CD8-positive, alpha-beta memory T cell (primary cell): ENCODE measurements at regions not wholly inside any gene's neighbourhood (a gene's known extent, or its start where the extent isn't known, plus 50 kb on each side); places are given as distances from the start of the nearest gene placed in this dataset.
"Not testable (repeated sequence)": the region's sequence is repeated elsewhere in the genome, so short reads cannot be mapped to it uniquely, and the experiment has no call there.

ENCODE experiments used
- CTCF ChIA-PET: fragments of 350-600 bp; sonication (Branson Sonifier 250); formaldehyde crosslinking; loops from one replicate; lab custom pipeline; 2021; ENCODE audit warnings: antibody characterized with exemption; lab: Charles Lee
- POLR2A ChIA-PET: fragments of 350-600 bp; sonication (Branson Sonifier 250); formaldehyde crosslinking; loops from one replicate; lab custom pipeline; 2021; ENCODE audit warnings: antibody characterized with exemption; lab: Charles Lee
- DNase-seq, 5 donors: peaks; one replicate each; pipeline versions ENCODE4 v3.0.0 to v3.0.0-alpha.2; 2020 to 2022; ENCODE audit warnings: mixed read lengths in 1 of 5
- H3K27ac ChIP-seq: one replicate; pipeline ENCODE4 v1.7.0; 2013; ENCODE audit warnings: low read depth, mild to moderate bottlenecking, low read length, moderate library complexity
- H3K27me3 ChIP-seq: 2 replicates; pipeline ENCODE4 v1.7.0; 2013; ENCODE audit warnings: low read length, mild to moderate bottlenecking; ENCODE audit not compliant: insufficient read depth, poor library complexity, severe bottlenecking
- H3K36me3 ChIP-seq: 2 replicates; pipeline ENCODE4 v1.7.0; 2013; ENCODE audit warnings: mild to moderate bottlenecking, low read length, moderate library complexity; ENCODE audit not compliant: insufficient read depth
- H3K4me1 ChIP-seq: 2 replicates; pipeline ENCODE4 v1.7.0; 2013; ENCODE audit warnings: mild to moderate bottlenecking, low read length, moderate library complexity; ENCODE audit not compliant: insufficient read depth
- H3K4me3 ChIP-seq: 2 replicates; pipeline ENCODE4 v1.7.0; 2013; ENCODE audit warnings: mild to moderate bottlenecking, low read length
- H3K9me3 ChIP-seq: 2 replicates; pipeline ENCODE4 v1.7.0; 2013; ENCODE audit warnings: mild to moderate bottlenecking, low read length
- H3K27ac Mint-ChIP-seq, 8 donors: one replicate each; pipeline ENCODE4 v1.8.0; 2020 to 2021; ENCODE audit warnings: mixed read lengths in 8 of 8, mild to moderate bottlenecking in 6 of 8, inconsistent platforms in 3 of 8, moderate library complexity in 3 of 8
- H3K27me3 Mint-ChIP-seq, 2 donors: one replicate each; pipeline ENCODE4 v1.8.0; 2020 to 2021; ENCODE audit warnings: mixed read lengths in 2 of 2, mild to moderate bottlenecking in 1 of 2, moderate library complexity in 1 of 2
- H3K36me3 Mint-ChIP-seq, 3 donors: one replicate each; pipeline ENCODE4 v1.8.0; 2020 to 2021; ENCODE audit warnings: mixed read lengths in 3 of 3, inconsistent platforms in 1 of 3, mild to moderate bottlenecking in 1 of 3
- H3K4me1 Mint-ChIP-seq, 3 donors: one replicate each; pipeline ENCODE4 v1.8.0; 2020 to 2021; ENCODE audit warnings: mixed read lengths in 3 of 3, inconsistent platforms in 1 of 3, mild to moderate bottlenecking in 1 of 3
- H3K4me3 Mint-ChIP-seq, 7 donors: one replicate each; pipeline ENCODE4 v1.8.0; 2020 to 2021; ENCODE audit warnings: mixed read lengths in 7 of 7, mild to moderate bottlenecking in 6 of 7, moderate library complexity in 4 of 7, inconsistent platforms in 2 of 7
- H3K9me3 Mint-ChIP-seq, 5 donors: one replicate each; pipeline ENCODE4 v1.8.0; 2020 to 2022; ENCODE audit warnings: mixed read lengths in 5 of 5, mild to moderate bottlenecking in 3 of 5, moderate library complexity in 2 of 5, inconsistent platforms in 1 of 5

GRCh38 chr20:1747953-1748577, 90.5 kb upstream of the SIRPG start:
- Histone ChIP-seq H3K27ac (no peak overlapping the region), H3K27me3 (no peaks in the 10 kb centered on the region), H3K4me1 (no peaks in the 10 kb centered on the region), H3K9me3 (no peaks in the 10 kb centered on the region), H3K36me3 (no peaks in the 10 kb centered on the region), H3K4me3 (no peak overlapping the region)
- Mint-ChIP-seq H3K36me3 (peaks cover 0 to 12% (median 0%) of the 10 kb centered on the region in 3 donors), H3K4me3 (no peak overlapping the region), H3K27me3 (peaks cover 3 to 7% of the 10 kb centered on the region in 2 donors), H3K9me3 (peaks cover 2 to 13% (median 9%) of the 10 kb centered on the region in 5 donors), H3K4me1 (no peaks in the 10 kb centered on the region), H3K27ac (no peak overlapping the region)
- ChIA-PET POLR2A (no interaction called here), CTCF (no interaction called here)
- no peak for DNase-seq

- not testable (repeated sequence) for H3K9me3 Mint-ChIP-seq
These were observed 84.5 kb upstream of the SIRPG start for GRCh38 chr20:1742049-1742434.

GRCh38 chr20:1741309-1742048, 83.9 kb upstream of the SIRPG start:
- no peaks in the 10 kb centered on the region for H3K9me3 Mint-ChIP-seq
- Histone ChIP-seq H3K4me1 (no peaks in the 10 kb centered on the region), H3K4me3 (no peak overlapping the region), H3K36me3 (no peaks in the 10 kb centered on the region), H3K27me3 (no peaks in the 10 kb centered on the region), H3K27ac (no peak overlapping the region), H3K9me3 (no peaks in the 10 kb centered on the region)
- no peak overlapping the region for H3K4me3 Mint-ChIP-seq
- ChIA-PET CTCF (interaction anchor here (0.9 to 1.6 kb wide), 2 partner anchors 35 to 90 kb away, joined by 3 to 8 read pairs; no protein-coding TSS in a partner anchor), POLR2A (no interaction called here)
- H3K27ac Mint-ChIP-seq: no peak overlapping the region
- H3K27me3 Mint-ChIP-seq: peaks cover 5 to 32% of the 10 kb centered on the region in 2 donors
- H3K36me3 Mint-ChIP-seq: peaks cover 0 to 3% (median 0%) of the 10 kb centered on the region in 3 donors
- H3K4me1 Mint-ChIP-seq: no peaks in the 10 kb centered on the region
- DNase-seq: no peak

More at GRCh38 chr20:1742049-1742434, 84.5 kb upstream of the SIRPG start:
- H3K4me1 Mint-ChIP-seq, H3K4me3 Mint-ChIP-seq, H3K4me1 ChIP-seq, H3K27ac ChIP-seq, H3K36me3 ChIP-seq, H3K4me3 ChIP-seq, POLR2A ChIA-PET, CTCF ChIA-PET, H3K27me3 ChIP-seq, H3K36me3 Mint-ChIP-seq, DNase-seq, H3K9me3 ChIP-seq, H3K27ac Mint-ChIP-seq: not testable (repeated sequence)
- H3K27me3 Mint-ChIP-seq: peaks cover 5 to 33% of the 10 kb centered on the region in 2 donors

- H3K36me3 Mint-ChIP-seq: peaks cover 0 to 3% (median 0%) of the 10 kb centered on the region in 3 donors
- Histone ChIP-seq H3K4me3 (no peak overlapping the region), H3K4me1 (peaks cover 10% of the 10 kb centered on the region), H3K27me3 (no peaks in the 10 kb centered on the region), H3K36me3 (no peaks in the 10 kb centered on the region), H3K27ac (no peak overlapping the region), H3K9me3 (no peaks in the 10 kb centered on the region)
- peaks cover 2 to 32% of the 10 kb centered on the region in 2 donors for H3K27me3 Mint-ChIP-seq
- no peak for DNase-seq
- no peak overlapping the region for H3K27ac Mint-ChIP-seq
- no peak overlapping the region for H3K4me3 Mint-ChIP-seq
- peaks cover 7 to 14% (median 7%) of the 10 kb centered on the region in 3 donors for H3K4me1 Mint-ChIP-seq
- no peaks in the 10 kb centered on the region for H3K9me3 Mint-ChIP-seq
- ChIA-PET POLR2A (no interaction called here), CTCF (interaction anchor here (0.6 to 2.2 kb wide), 3 partner anchors 40 to 234 kb away, joined by 3 to 7 read pairs (median 4); no protein-coding TSS in a partner anchor)
These were observed 79.6 kb upstream of the SIRPG start for GRCh38 chr20:1737134-1737533.

- no peak overlapping the region for H3K27ac Mint-ChIP-seq
- peaks cover 2 to 16% of the 10 kb centered on the region in 2 donors for H3K27me3 Mint-ChIP-seq
- Histone ChIP-seq H3K36me3 (no peaks in the 10 kb centered on the region), H3K27ac (no peak overlapping the region), H3K27me3 (no peaks in the 10 kb centered on the region), H3K4me1 (peaks cover 24% of the 10 kb centered on the region), H3K9me3 (no peaks in the 10 kb centered on the region), H3K4me3 (no peak overlapping the region)
- ChIA-PET POLR2A (interaction anchor here (1.3 kb wide), 1 partner anchor 84 kb away, joined by 3 read pairs; no protein-coding TSS in a partner anchor), CTCF (interaction anchor here (0.9 to 2.6 kb wide), 13 partner anchors 33 to 232 kb away, joined by 3 to 16 read pairs (median 4); partner anchors contain the start of gene SIRPD)
- H3K4me3 Mint-ChIP-seq: no peak overlapping the region
- no peaks in the 10 kb centered on the region for H3K9me3 Mint-ChIP-seq
- peaks cover 0 to 3% (median 0%) of the 10 kb centered on the region in 3 donors for H3K36me3 Mint-ChIP-seq
- H3K4me1 Mint-ChIP-seq: peaks cover 7 to 14% (median 7%) of the 10 kb centered on the region in 3 donors
- DNase-seq: no peak
These were observed 78.0 kb upstream of the SIRPG start for GRCh38 chr20:1735417-1736089.

GRCh38 chr20:1734269-1734858, 76.8 kb upstream of the SIRPG start:
- Mint-ChIP-seq H3K27me3 (peaks cover 2 to 10% of the 10 kb centered on the region in 2 donors), H3K4me1 (peaks cover 7 to 14% (median 7%) of the 10 kb centered on the region in 3 donors), H3K36me3 (no peaks in the 10 kb centered on the region), H3K27ac (peak overlapping the region in 2 of 8 donors; percentile 21 to 36), H3K9me3 (no peaks in the 10 kb centered on the region), H3K4me3 (no peak overlapping the region)
- POLR2A ChIA-PET: interaction anchor here (0.8 to 1.3 kb wide), 2 partner anchors 83 to 231 kb away, joined by 3 read pairs; no protein-coding TSS in a partner anchor
- DNase-seq: peak in 3 of 5 donors; percentile 22 to 51 (median 33)
- no peaks in the 10 kb centered on the region for H3K36me3 ChIP-seq
- H3K27me3 ChIP-seq: no peaks in the 10 kb centered on the region
- CTCF ChIA-PET: interaction anchor here (0.7 to 2.6 kb wide), 31 partner anchors 9 to 234 kb away, joined by 3 to 16 read pairs (median 4); partner anchors contain the start of gene SIRPD
- H3K9me3 ChIP-seq: no peaks in the 10 kb centered on the region
- no peak overlapping the region for H3K4me3 ChIP-seq
- H3K4me1 ChIP-seq: peaks cover 24% of the 10 kb centered on the region
- H3K27ac ChIP-seq: no peak overlapping the region

GRCh38 chr20:1731828-1732375, 74.3 kb upstream of the SIRPG start:
- H3K36me3 Mint-ChIP-seq, H3K27me3 Mint-ChIP-seq, H3K27me3 ChIP-seq, POLR2A ChIA-PET, H3K9me3 ChIP-seq, H3K36me3 ChIP-seq, H3K27ac ChIP-seq, H3K9me3 Mint-ChIP-seq: not testable (repeated sequence)
- H3K4me1 ChIP-seq: peaks cover 24% of the 10 kb centered on the region
- CTCF ChIA-PET: interaction anchor here (0.7 to 2.4 kb wide), 5 partner anchors 45 to 266 kb away, joined by 3 to 5 read pairs (median 3); no protein-coding TSS in a partner anchor
- Mint-ChIP-seq H3K27ac (peak overlapping the region in 7 of 8 donors; percentile 15 to 94 (median 88)), H3K4me1 (peaks cover 7 to 14% (median 7%) of the 10 kb centered on the region in 3 donors), H3K4me3 (peak overlapping the region; percentile 37 to 87 (median 74))
- peak overlapping the region; percentile 38 for H3K4me3 ChIP-seq
- peak in 1 of 5 donors; percentile 52 for DNase-seq
